IPS DF 4.7 (cell line): ENCODE measurements at regions not wholly inside any gene's neighbourhood (a gene's known extent, or its start where the extent isn't known, plus 50 kb on each side); places are given as distances from the start of the nearest gene placed in this dataset.

ENCODE experiments used
- DNase-seq: peaks from one replicate; pipeline ENCODE4 v3.0.0-alpha.2; 2013; ENCODE audit warnings: low spot score; ENCODE audit errors: extremely low read depth

GRCh38 chr5:167709625-167710024 is 581.8 kb upstream of the WWC1 start:
- no peak for DNase-seq

- DNase-seq: no peak
These were observed 580.9 kb upstream of the WWC1 start for GRCh38 chr5:167710444-167711073.

GRCh38 chr5:167712986-167713585 is 578.4 kb upstream of the WWC1 start:
- no peak for DNase-seq

- no peak for DNase-seq
These were observed 577.5 kb upstream of the WWC1 start for GRCh38 chr5:167713896-167714295.

GRCh38 chr5:167716126-167716775 is 575.2 kb upstream of the WWC1 start:
- DNase-seq: no peak

- no peak for DNase-seq
These were observed 571.2 kb upstream of the WWC1 start for GRCh38 chr5:167720259-167720658.

GRCh38 chr5:167720676-167721260 is 570.7 kb upstream of the WWC1 start:
- no peak for DNase-seq

- DNase-seq: no peak
These were observed 569.5 kb upstream of the WWC1 start for GRCh38 chr5:167721926-167722440.

GRCh38 chr5:167723254-167723871 is 568.1 kb upstream of the WWC1 start:
- peak; percentile 88 for DNase-seq

- no peak for DNase-seq
These were observed 566.2 kb upstream of the WWC1 start for GRCh38 chr5:167725264-167725663.

- DNase-seq: no peak
These were observed 565.7 kb upstream of the WWC1 start for GRCh38 chr5:167725741-167726140.

GRCh38 chr5:167726642-167727041 is 564.8 kb upstream of the WWC1 start:
- no peak for DNase-seq

- no peak for DNase-seq
These were observed 561.3 kb upstream of the WWC1 start for GRCh38 chr5:167730121-167730520.

GRCh38 chr5:167730656-167731055 is 560.8 kb upstream of the WWC1 start:
- no peak for DNase-seq

GRCh38 chr5:167731951-167732350 is 559.5 kb upstream of the WWC1 start:
- no peak for DNase-seq

GRCh38 chr5:167732499-167732898 is 558.9 kb upstream of the WWC1 start:
- no peak for DNase-seq

- DNase-seq: no peak
These were observed 554.5 kb upstream of the WWC1 start for GRCh38 chr5:167736992-167737391.

GRCh38 chr5:167743695-167744464 is 547.6 kb upstream of the WWC1 start:
- DNase-seq: no peak

GRCh38 chr5:167745868-167746267 is 545.6 kb upstream of the WWC1 start:
- no peak for DNase-seq

GRCh38 chr5:167750586-167750985 is 540.9 kb upstream of the WWC1 start:
- no peak for DNase-seq

- no peak for DNase-seq
These were observed 538.5 kb upstream of the WWC1 start for GRCh38 chr5:167752936-167753335.
